Right lobe of liver (tissue), 6 donors: ENCODE measurements at regions not wholly inside any gene's neighbourhood (a gene's known extent, or its start where the extent isn't known, plus 50 kb on each side); places are given as distances from the start of the nearest gene placed in this dataset.

Experiments
- ATAC-seq, 4 donors: fragments of 200-7000 bp; cut with Tn5 transposase; one replicate each; pipeline ENCODE4 v1.9.1; 2020; ENCODE audit warnings: mild to moderate bottlenecking in 4 of 4, moderate library complexity in 4 of 4
- DNase-seq, 3 donors: peaks; one replicate each; pipeline ENCODE4 v3.0.0-alpha.2; 2020
- H3K27ac ChIP-seq, 3 donors: fragments of 200-600 bp; one replicate each; pipeline ENCODE4 v1.8.0; 2022
- H3K27me3 ChIP-seq, 2 donors: fragments of 200-600 bp; one replicate each; pipeline ENCODE4 v1.8.0; 2022
- H3K36me3 ChIP-seq, 4 donors: fragments of 200-600 bp; sonication (generic) in 1 of 4; one replicate each; pipeline versions ENCODE4 v1.5.1 to v1.8.0; 2017 to 2022; ENCODE audit warnings: control low read depth in 1 of 4
- H3K4me1 ChIP-seq, 4 donors: fragments of 200-600 bp; sonication (generic) in 1 of 4; one replicate each; pipeline versions ENCODE4 v1.5.1 to v1.8.0; 2017 to 2022; ENCODE audit warnings: control low read depth in 1 of 4
- H3K4me3 ChIP-seq, 3 donors: fragments of 200-600 bp; one replicate each; pipeline ENCODE4 v1.8.0; 2022
- H3K9me3 ChIP-seq, 4 donors: fragments of 200-600 bp; sonication (generic) in 1 of 4; one replicate each; pipeline versions ENCODE4 v1.5.1 to v1.8.0; 2017 to 2022; ENCODE audit warnings: control low read depth in 1 of 4
- CTCF ChIP-seq, 4 donors: fragments of 200-600 bp in 3 of 4; fragments of 450-650 bp in 1 of 4; IDR thresholded peaks; one replicate each; pipeline versions ENCODE4 v1.5.1 to v1.8.0; 2016 to 2022; ENCODE audit warnings: antibody characterized with exemption in 4 of 4, mild to moderate bottlenecking in 2 of 4
- POLR2A ChIP-seq: fragments of 450-650 bp; IDR thresholded peaks from one replicate; pipeline ENCODE4 v1.6.1; 2017; ENCODE audit warnings: antibody characterized with exemption, mild to moderate bottlenecking
- WGBS: methylation state at CpG from one replicate; pipeline ENCODE4 v1.1.6; 2018; ENCODE audit warnings: low coverage, low lambda C conversion rate; ENCODE audit not compliant: insufficient coverage; ENCODE audit errors: missing lambda C conversion rate; 5-methylcytosine and 5-hydroxymethylcytosine counted together
- intact Hi-C, 2 donors: fragments of 100-400 bp; cut with DNase I; formaldehyde crosslinking; loops; one replicate each; pipeline versions ENCODE4 v1.11.2 to v1.14.1; 2022
- donor health status: DM: no; HTN: yes; CAD: no.
- donor health status: DM: no; HTN: no; CAD: no.
- donor health status: DM: no; HTN: no; CAD: no.
- donor health status: DM: no; HTN: yes; CAD: no.
- donor health status: DM: no; HTN: yes; CAD: no.

GRCh38 chr11:112856591-112856990 lies 104.6 kb upstream of the NCAM1 start:
- DNase-seq, result no peak
- ATAC-seq, result no peak
- intact Hi-C loops, result no loop called here
- Histone ChIP-seq H3K4me3 (no peak overlapping the region), H3K36me3 (no peaks in the 10 kb centered on the region), H3K9me3 (no peaks in the 10 kb centered on the region), H3K27me3 (no peaks in the 10 kb centered on the region), H3K27ac (no peak overlapping the region), H3K4me1 (no peaks in the 10 kb centered on the region)
- WGBS, result 12% methylated on average over 2 of the region's 2 CpGs
- TF ChIP-seq CTCF (IDR thresholded peaks at IDR 0.05), result no peak
- no peak for TF ChIP-seq POLR2A

GRCh38 chr11:112858289-112859023 lies 102.8 kb upstream of the NCAM1 start:
- no peak for TF ChIP-seq POLR2A
- TF ChIP-seq CTCF (IDR thresholded peaks at IDR 0.05), result no peak
- WGBS, result 44% methylated on average over 5 of the region's 5 CpGs
- ATAC-seq (no peak), DNase-seq (no peak)
- no peaks in the 10 kb centered on the region for H3K9me3 ChIP-seq
- no peak overlapping the region for H3K4me3 ChIP-seq
- no peaks in the 10 kb centered on the region for H3K27me3 ChIP-seq
- H3K36me3 ChIP-seq, result no peaks in the 10 kb centered on the region
- intact Hi-C loops, result no loop called here
- no peak overlapping the region for H3K27ac ChIP-seq
- H3K4me1 ChIP-seq, result no peaks in the 10 kb centered on the region

GRCh38 chr11:112859787-112860186 lies 101.4 kb upstream of the NCAM1 start:
- Histone ChIP-seq H3K9me3 (no peaks in the 10 kb centered on the region), H3K4me3 (no peak overlapping the region), H3K27me3 (no peaks in the 10 kb centered on the region), H3K4me1 (no peaks in the 10 kb centered on the region), H3K36me3 (no peaks in the 10 kb centered on the region), H3K27ac (no peak overlapping the region)
- DNase-seq, result no peak
- 59% methylated on average over 3 of the region's 3 CpGs for WGBS
- TF ChIP-seq POLR2A (no peak), CTCF (IDR thresholded peaks at IDR 0.05) (no peak)
- intact Hi-C loops, result no loop called here
- no peak for ATAC-seq

- H3K36me3 ChIP-seq, result no peaks in the 10 kb centered on the region
- H3K27ac ChIP-seq, result no peak overlapping the region
- H3K9me3 ChIP-seq, result no peaks in the 10 kb centered on the region
- ATAC-seq (no peak), DNase-seq (no peak)
- TF ChIP-seq CTCF (IDR thresholded peaks at IDR 0.05) (no peak), POLR2A (no peak)
- intact Hi-C loops, result no loop called here
- no peak overlapping the region for H3K4me3 ChIP-seq
- H3K27me3 ChIP-seq, result no peaks in the 10 kb centered on the region
- H3K4me1 ChIP-seq, result no peaks in the 10 kb centered on the region
These were observed 99.9 kb upstream of the NCAM1 start for GRCh38 chr11:112861356-112861755.

GRCh38 chr11:112863305-112863704 lies 97.9 kb upstream of the NCAM1 start:
- Histone ChIP-seq H3K27ac (no peak overlapping the region), H3K9me3 (no peaks in the 10 kb centered on the region), H3K4me3 (no peak overlapping the region), H3K4me1 (no peaks in the 10 kb centered on the region), H3K27me3 (no peaks in the 10 kb centered on the region), H3K36me3 (no peaks in the 10 kb centered on the region)
- 18% methylated on average over 1 of the region's 1 CpG for WGBS
- intact Hi-C loops, result no loop called here
- DNase-seq (no peak), ATAC-seq (no peak)
- TF ChIP-seq CTCF (IDR thresholded peaks at IDR 0.05), result no peak
- no peak for TF ChIP-seq POLR2A
